ENCODE measurements at regions not wholly inside any gene's neighbourhood (a gene's known extent, or its start where the extent isn't known, plus 50 kb on each side); places are given as distances from the start of the nearest gene placed in this dataset.

- no peak for TF ChIP-seq CTCF (IDR thresholded peaks at IDR 0.05)
- TF ChIP-seq POLR2AphosphoS5 (IDR thresholded peaks at IDR 0.05): no peak
- no peak for TF ChIP-seq POLR2A (IDR thresholded peaks at IDR 0.05; ENCODE audit: low read depth)
Observed at GRCh38 chr5:88979726-88980125, 96.7 kb upstream of the MEF2C start.

Measured in esophagus muscularis mucosa (tissue), 3 donors.